ENCODE measurements at regions not wholly inside any gene's neighbourhood (a gene's known extent, or its start where the extent isn't known, plus 50 kb on each side); places are given as distances from the start of the nearest gene placed in this dataset.

DNA sequence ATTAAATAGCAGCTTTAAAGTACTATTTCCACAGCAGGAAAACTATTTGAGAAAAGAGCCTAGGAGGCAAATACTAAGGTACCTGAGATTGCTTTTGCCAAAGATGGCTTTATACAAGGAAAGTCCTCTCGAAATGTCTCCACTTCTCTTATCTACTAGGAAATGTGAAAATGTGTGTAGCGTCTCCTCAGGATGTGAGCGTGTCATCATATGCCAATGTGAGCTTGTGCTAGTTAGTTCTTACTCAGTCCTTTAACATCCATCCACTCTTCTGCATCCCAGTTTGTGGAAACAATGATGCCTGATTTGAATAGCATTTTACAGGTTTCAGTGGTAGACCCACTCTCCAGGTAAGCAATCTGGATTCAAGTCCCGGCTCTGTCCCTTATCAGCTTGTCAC is 421.0 kb downstream of the DYNC2H1 start:
- WGBS, 10 experiments = 76 to 100% (median 95%) methylated on average over 1 to 4 of the region's 4 CpGs; no CpG with 5 or more reads in 2 of the 10 experiments
- Histone ChIP-seq H3K27ac (no peak overlapping the region), H3K4me3 (no peak overlapping the region), H3K4me1 (replicated peaks in 1 of 2) (peaks cover 6 to 11% of the 10 kb centered on the region in 2 donors)
- no peak for ATAC-seq (replicated peaks in 6 of 8)
- in situ Hi-C loops (cut with MboI; ENCODE audit: low pct_unique_long_range_greater_than_20kb in 2 of 9, low sequenced_read_pairs in 9 of 9, unreplicated experiment in 9 of 9) = no loop called here

DNA sequence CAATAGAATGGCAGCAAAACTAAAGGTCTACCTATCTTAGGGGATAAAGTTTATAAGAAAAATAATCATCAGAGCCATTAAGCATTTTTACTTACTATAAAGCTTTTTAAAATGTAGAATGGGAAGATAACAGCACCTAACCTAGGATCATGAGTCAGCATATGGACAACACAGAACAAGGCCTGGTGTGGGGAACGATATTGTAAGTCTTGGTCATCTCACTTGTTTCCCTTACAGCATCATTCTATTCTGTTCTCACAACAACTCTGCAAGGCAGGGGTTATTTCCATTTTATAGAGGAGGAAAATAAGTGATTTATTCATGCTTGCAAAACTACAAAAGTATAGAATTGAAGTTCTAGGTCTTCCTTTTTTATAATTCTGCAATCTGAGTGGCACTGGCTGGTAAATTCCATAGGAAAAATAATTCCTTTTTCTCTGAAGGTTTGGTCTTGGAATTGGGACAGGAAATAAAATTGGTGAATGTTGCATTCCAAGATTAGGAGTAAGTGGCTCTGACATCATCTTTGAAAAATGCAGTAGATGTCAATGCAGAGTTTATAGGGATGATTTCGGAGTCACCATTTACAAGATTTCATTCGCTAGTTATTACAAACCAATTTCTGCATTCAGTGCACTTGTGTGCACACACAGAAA is 423.0 kb downstream of the DYNC2H1 start:
- Histone ChIP-seq H3K4me1 (replicated peaks in 1 of 2) (peaks cover 7 to 11% of the 10 kb centered on the region in 2 donors), H3K4me3 (no peak overlapping the region), H3K27ac (no peak overlapping the region)
- WGBS, 10 experiments = 4 to 95% (median 51%) methylated on average over 1 to 3 of the region's 3 CpGs; no CpG with 5 or more reads in 3 of the 10 experiments
- in situ Hi-C loops (cut with MboI; ENCODE audit: low pct_unique_long_range_greater_than_20kb in 2 of 9, low sequenced_read_pairs in 9 of 9, unreplicated experiment in 9 of 9) = no loop called here
- ATAC-seq (replicated peaks in 6 of 8) = peak in 2 of 8 experiments; percentile 29 to 40

DNA sequence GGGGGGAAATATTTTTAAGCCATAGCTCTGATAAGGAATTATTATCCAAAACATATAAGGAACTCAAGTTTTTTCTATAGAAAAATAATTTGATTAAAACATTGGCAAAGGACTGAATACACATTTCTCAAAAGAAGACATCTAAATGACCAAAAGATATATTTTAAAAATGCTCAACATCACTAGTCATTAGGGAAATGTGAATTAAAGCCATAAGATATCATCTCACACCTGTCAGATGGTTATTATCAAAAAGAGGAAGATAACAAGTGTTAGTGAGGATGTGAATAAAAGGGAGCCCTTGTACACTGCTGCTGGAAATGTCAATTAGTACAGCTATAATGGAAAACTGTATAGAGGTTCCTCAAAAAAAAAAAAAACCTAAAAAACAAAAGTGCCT is 425.0 kb downstream of the DYNC2H1 start:
- in situ Hi-C loops (cut with MboI; ENCODE audit: low pct_unique_long_range_greater_than_20kb in 2 of 9, low sequenced_read_pairs in 9 of 9, unreplicated experiment in 9 of 9) = no loop called here
- Histone ChIP-seq H3K27ac (no peak overlapping the region), H3K4me3 (no peak overlapping the region), H3K4me1 (replicated peaks in 1 of 2) (peaks cover 3 to 6% of the 10 kb centered on the region in 2 donors)
- no peak for ATAC-seq (replicated peaks in 6 of 8)

GRCh38 chr11:103534959-103535358 is 425.7 kb downstream of the DYNC2H1 start:
- Histone ChIP-seq H3K27ac (no peak overlapping the region), H3K4me3 (no peak overlapping the region), H3K4me1 (replicated peaks in 1 of 2) (peaks cover 0 to 6% of the 10 kb centered on the region in 2 donors)
- no peak for ATAC-seq (replicated peaks in 6 of 8)
- in situ Hi-C loops (cut with MboI; ENCODE audit: low pct_unique_long_range_greater_than_20kb in 2 of 9, low sequenced_read_pairs in 9 of 9, unreplicated experiment in 9 of 9) = no loop called here
- WGBS, 10 experiments = 0 to 100% (median 83%) methylated on average over 1 to 2 of the region's 2 CpGs; no CpG with 5 or more reads in 1 of the 10 experiments

DNA sequence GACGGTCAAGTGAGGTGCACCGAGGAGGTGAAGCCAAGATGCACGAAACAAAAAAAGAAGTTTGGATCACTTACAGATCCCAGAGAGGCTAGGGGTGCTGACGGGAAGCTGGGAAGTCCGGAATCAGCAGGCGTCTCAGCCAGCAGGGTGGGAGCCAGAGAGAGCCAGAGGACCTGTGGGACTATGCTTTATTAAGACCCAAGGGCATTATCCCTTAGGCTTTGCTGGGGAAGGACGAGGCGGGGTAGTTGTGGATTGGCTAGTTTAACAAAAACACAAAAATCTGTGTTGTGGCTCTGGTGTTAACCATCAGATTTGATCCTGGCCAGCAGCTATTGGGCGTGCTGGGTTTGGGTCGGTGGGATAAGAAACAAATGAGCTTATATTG is 427.1 kb downstream of the DYNC2H1 start:
- H3K27ac ChIP-seq = no peak overlapping the region
- H3K4me3 ChIP-seq = no peak overlapping the region
- 77 to 100% (median 97%) methylated on average over 1 to 9 of the region's 10 CpGs; no CpG with 5 or more reads in 2 of the 10 experiments for WGBS, 10 experiments
- peaks cover 0 to 6% of the 10 kb centered on the region in 2 donors for H3K4me1 ChIP-seq (replicated peaks in 1 of 2)
- ATAC-seq (replicated peaks in 6 of 8) = no peak
- in situ Hi-C loops (cut with MboI; ENCODE audit: low pct_unique_long_range_greater_than_20kb in 2 of 9, low sequenced_read_pairs in 9 of 9, unreplicated experiment in 9 of 9) = no loop called here

GRCh38 chr11:103537904-103538502 is 428.8 kb downstream of the DYNC2H1 start:
- in situ Hi-C loops (cut with MboI; ENCODE audit: low pct_unique_long_range_greater_than_20kb in 2 of 9, low sequenced_read_pairs in 9 of 9, unreplicated experiment in 9 of 9) = no loop called here
- H3K4me3 ChIP-seq = no peak overlapping the region
- peaks cover 0 to 6% of the 10 kb centered on the region in 2 donors for H3K4me1 ChIP-seq (replicated peaks in 1 of 2)
- H3K27ac ChIP-seq = no peak overlapping the region
- ATAC-seq (replicated peaks in 6 of 8) = peak in 3 of 8 experiments; percentile 32 to 60 (median 50)

DNA sequence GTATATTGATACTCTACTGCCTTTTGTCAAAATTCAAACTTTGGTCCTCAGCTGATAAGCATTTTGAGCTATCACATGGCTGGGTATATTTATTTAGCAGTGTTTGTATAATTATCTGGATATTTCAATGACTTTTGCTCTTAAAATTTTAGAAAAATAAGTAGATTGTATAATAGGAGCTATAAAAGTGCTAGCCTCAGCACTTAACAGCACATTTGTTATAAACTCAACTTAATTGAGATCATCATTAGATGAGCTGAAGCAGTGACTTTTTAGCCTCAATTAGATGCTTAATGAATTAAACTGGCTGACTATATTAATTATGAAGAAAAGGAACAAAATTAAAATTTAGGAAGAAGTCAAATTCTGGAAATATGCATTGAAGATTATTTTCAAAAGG is 429.9 kb downstream of the DYNC2H1 start:
- Histone ChIP-seq H3K4me3 (no peak overlapping the region), H3K27ac (no peak overlapping the region), H3K4me1 (replicated peaks in 1 of 2) (peaks cover 0 to 6% of the 10 kb centered on the region in 2 donors)
- in situ Hi-C loops (cut with MboI; ENCODE audit: low pct_unique_long_range_greater_than_20kb in 2 of 9, low sequenced_read_pairs in 9 of 9, unreplicated experiment in 9 of 9) = no loop called here
- ATAC-seq (replicated peaks in 6 of 8) = no peak

- peaks cover 0 to 6% of the 10 kb centered on the region in 2 donors for H3K4me1 ChIP-seq (replicated peaks in 1 of 2)
- no peak for ATAC-seq (replicated peaks in 6 of 8)
- no peak overlapping the region for H3K27ac ChIP-seq
- H3K4me3 ChIP-seq = no peak overlapping the region
- WGBS, 10 experiments = 33 to 93% (median 73%) methylated on average over 1 to 4 of the region's 4 CpGs; no CpG with 5 or more reads in 4 of the 10 experiments
- in situ Hi-C loops (cut with MboI; ENCODE audit: low pct_unique_long_range_greater_than_20kb in 2 of 9, low sequenced_read_pairs in 9 of 9, unreplicated experiment in 9 of 9) = no loop called here
Measured at GRCh38 chr11:103541186-103541795, 432.1 kb downstream of the DYNC2H1 start.

DNA sequence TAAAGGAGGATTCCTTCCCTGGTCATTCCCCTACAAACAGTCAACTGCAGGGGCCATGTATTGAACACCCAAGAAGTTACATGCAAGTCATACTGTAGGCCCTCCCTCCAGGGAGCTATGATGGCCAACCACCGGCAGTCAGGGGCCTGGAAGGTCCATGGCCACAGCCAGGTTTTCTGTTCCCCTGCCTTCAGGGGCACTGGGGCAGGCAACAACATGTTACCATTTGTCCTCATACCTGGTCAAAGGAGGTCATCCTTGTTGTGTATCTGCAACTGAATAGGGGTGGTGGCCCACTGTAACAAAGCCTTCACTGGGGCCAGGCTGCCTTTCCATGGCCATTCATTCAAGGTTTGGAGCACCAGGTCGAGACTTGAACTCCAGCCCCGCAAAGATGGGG is 433.6 kb downstream of the DYNC2H1 start:
- 52 to 100% (median 94%) methylated on average over 1 to 3 of the region's 3 CpGs; no CpG with 5 or more reads in 5 of the 10 experiments for WGBS, 10 experiments

DNA sequence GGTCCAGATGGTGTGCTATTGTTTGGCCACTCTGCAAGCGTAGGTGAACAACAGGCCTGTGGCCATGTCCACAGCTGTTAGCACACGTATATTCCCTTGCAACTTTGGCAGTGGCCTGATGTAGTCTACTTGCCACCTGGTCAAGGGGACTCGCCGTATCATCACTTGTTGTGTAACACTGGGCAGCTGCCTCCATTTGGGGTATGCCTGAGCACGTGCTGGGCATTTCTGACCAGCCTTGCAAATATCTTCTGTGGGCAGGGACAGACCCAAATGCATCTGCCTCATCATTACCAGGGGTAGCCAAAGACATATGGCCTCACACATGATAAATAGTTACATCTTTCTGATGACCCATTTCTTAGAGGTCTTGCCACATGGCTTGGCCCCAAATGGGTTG is 434.2 kb downstream of the DYNC2H1 start:
- WGBS, 10 experiments = 80 to 100% (median 82%) methylated on average over 1 to 5 of the region's 5 CpGs; no CpG with 5 or more reads in 5 of the 10 experiments
- H3K4me1 ChIP-seq (replicated peaks in 1 of 2) = no peaks in the 10 kb centered on the region
- ATAC-seq (replicated peaks in 6 of 8) = no peak
- in situ Hi-C loops (cut with MboI; ENCODE audit: low pct_unique_long_range_greater_than_20kb in 2 of 9, low sequenced_read_pairs in 9 of 9, unreplicated experiment in 9 of 9) = no loop called here
- no peak overlapping the region for H3K27ac ChIP-seq
- no peak overlapping the region for H3K4me3 ChIP-seq

More for the DNA sequence above, 433.6 kb downstream of the DYNC2H1 start:
- Histone ChIP-seq H3K4me1 (replicated peaks in 1 of 2) (peaks cover 0 to under 1% of the 10 kb centered on the region in 2 donors), H3K27ac (no peak overlapping the region), H3K4me3 (no peak overlapping the region)
- no peak for ATAC-seq (replicated peaks in 6 of 8)
- in situ Hi-C loops (cut with MboI; ENCODE audit: low pct_unique_long_range_greater_than_20kb in 2 of 9, low sequenced_read_pairs in 9 of 9, unreplicated experiment in 9 of 9) = no loop called here

DNA sequence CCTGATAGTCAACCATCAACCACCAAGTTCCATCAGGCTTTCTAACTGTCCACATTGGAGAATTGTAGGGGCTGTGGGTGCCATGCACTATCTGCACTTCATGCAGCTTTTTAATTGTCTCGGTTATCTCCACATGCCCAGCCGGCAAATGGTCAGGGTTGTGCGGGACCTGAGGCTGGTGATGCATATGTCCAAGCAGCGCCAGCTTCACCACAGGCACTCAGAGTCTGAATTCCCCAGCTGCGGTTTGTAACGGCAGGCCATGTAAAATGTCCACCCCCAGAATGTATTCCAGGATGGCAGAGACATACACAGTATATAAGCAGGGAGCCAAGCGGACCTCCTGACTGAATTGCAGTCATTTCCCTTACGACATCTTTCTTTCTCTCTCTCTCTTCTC is 435.6 kb downstream of the DYNC2H1 start:
- Histone ChIP-seq H3K27ac (no peak overlapping the region), H3K4me1 (replicated peaks in 1 of 2) (no peaks in the 10 kb centered on the region), H3K4me3 (no peak overlapping the region)
- WGBS, 10 experiments = 63 to 100% (median 86%) methylated on average over 1 to 7 of the region's 8 CpGs
- no peak for ATAC-seq (replicated peaks in 6 of 8)
- in situ Hi-C loops (cut with MboI; ENCODE audit: low pct_unique_long_range_greater_than_20kb in 2 of 9, low sequenced_read_pairs in 9 of 9, unreplicated experiment in 9 of 9) = no loop called here

GRCh38 chr11:103545551-103545950 is 436.3 kb downstream of the DYNC2H1 start:
- Histone ChIP-seq H3K27ac (no peak overlapping the region), H3K4me3 (no peak overlapping the region), H3K4me1 (replicated peaks in 1 of 2) (no peaks in the 10 kb centered on the region)
- in situ Hi-C loops (cut with MboI; ENCODE audit: low pct_unique_long_range_greater_than_20kb in 2 of 9, low sequenced_read_pairs in 9 of 9, unreplicated experiment in 9 of 9) = no loop called here
- peak in 1 of 8 experiments; percentile 20 for ATAC-seq (replicated peaks in 6 of 8)

DNA sequence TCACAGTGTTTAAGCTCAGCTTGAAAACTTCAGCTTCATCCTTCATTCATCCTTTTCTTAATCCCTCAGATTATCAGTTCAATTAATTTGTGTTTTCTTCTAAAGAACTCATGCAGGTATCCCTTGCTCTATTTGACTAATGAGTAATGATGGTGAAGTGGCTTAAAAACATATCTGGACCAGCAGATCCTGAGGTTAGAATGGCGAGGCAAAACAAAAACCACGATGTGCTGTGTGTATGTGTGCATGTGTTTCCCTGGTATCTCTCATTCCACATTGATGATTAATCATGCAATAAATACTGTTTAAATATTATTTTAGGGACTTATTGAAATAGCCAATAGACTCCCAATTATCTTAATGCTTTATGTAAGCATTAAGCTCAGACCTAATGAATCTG is 437.0 kb downstream of the DYNC2H1 start:
- WGBS, 10 experiments = 38 to 93% (median 78%) methylated on average over 1 to 2 of the region's 2 CpGs; no CpG with 5 or more reads in 3 of the 10 experiments
- Histone ChIP-seq H3K4me1 (replicated peaks in 1 of 2) (no peaks in the 10 kb centered on the region), H3K4me3 (no peak overlapping the region), H3K27ac (no peak overlapping the region)
- no peak for ATAC-seq (replicated peaks in 6 of 8)
- in situ Hi-C loops (cut with MboI; ENCODE audit: low pct_unique_long_range_greater_than_20kb in 2 of 9, low sequenced_read_pairs in 9 of 9, unreplicated experiment in 9 of 9) = no loop called here

- in situ Hi-C loops (cut with MboI; ENCODE audit: low pct_unique_long_range_greater_than_20kb in 2 of 9, low sequenced_read_pairs in 9 of 9, unreplicated experiment in 9 of 9) = no loop called here
- H3K4me1 ChIP-seq (replicated peaks in 1 of 2) = no peaks in the 10 kb centered on the region
- no peak for ATAC-seq (replicated peaks in 6 of 8)
- WGBS, 10 experiments = 45 to 100% (median 83%) methylated on average over 1 to 2 of the region's 2 CpGs; no CpG with 5 or more reads in 1 of the 10 experiments
- H3K27ac ChIP-seq = no peak overlapping the region
- no peak overlapping the region for H3K4me3 ChIP-seq
Measured at GRCh38 chr11:103547024-103547423, 437.8 kb downstream of the DYNC2H1 start.

Data from motor neuron (in vitro differentiated cells).